HUDEP-2 (cell line): ENCODE measurements at regions not wholly inside any gene's neighbourhood (a gene's known extent, or its start where the extent isn't known, plus 50 kb on each side); places are given as distances from the start of the nearest gene placed in this dataset.

Experiments used
- DNase-seq, 76 experiments: peaks; one replicate each; lab custom pipeline; 2025; ENCODE audit not compliant: unreplicated experiment in 76 of 76; lab: John Stamatoyannopoulos, UW

DNA sequence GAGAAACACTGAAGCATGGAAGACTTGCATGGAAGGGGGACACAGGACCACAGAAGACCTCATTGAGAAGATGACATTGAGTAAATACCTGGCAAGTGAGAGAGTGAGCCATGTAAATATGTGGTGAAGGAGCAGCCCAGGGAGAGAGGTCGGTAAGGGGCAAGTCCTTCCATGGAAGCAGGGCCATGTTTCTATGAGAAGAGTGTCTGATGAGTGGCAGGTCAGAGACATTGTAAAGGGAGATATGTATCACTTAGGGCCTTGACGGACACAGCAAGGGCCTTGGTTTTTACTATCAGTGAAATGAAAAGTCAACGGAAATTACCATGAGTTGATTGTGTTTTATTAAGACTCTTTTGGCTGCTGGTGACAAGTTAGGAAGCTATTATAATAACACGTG, 336.4 kb downstream of the PLK2 start:
- DNase-seq = no peak

DNA sequence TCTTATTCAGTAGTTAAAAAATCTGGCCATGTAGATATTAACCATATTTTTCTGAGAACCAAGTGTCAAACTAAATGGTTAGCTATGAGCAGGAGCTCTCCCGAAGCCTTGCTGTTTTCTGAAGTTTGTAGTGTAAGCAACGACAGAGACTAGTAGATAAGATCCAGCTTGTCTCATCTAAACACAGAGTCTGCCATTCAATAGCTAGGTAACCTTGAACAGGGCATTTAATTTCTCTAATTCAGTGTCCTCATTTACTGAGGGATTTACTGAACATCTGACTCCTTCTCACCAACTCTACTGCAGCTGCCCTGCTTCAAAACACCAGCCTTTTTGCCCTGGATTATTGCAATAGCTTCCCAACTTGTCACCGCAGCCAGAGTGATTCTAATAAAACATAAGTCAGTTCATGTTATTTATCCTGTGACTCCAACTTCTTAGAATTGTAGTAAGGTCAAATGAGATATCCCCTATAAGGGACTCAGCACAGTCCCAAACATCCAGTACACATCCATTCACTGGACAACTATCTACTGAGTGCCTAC, 337.0 kb downstream of the PLK2 start:
- no peak for DNase-seq

DNA sequence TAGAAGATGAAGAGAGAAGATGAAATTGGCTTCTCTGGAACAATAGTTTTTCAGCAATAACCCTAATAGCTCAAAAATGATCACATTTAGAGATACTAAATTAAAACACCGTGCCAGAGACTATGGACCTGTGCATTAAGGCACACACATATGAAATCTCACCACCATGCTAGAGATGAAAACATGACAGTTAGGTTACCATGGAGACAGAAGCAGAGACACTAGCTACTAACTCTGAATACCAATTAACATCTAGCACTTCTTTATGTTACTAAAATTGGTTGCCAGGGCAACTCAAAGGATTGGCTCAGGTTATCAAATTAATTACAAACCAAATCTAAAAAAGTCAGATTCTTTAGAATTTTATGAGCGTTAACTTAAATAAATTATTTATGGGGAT, 337.7 kb downstream of the PLK2 start:
- DNase-seq = no peak

DNA sequence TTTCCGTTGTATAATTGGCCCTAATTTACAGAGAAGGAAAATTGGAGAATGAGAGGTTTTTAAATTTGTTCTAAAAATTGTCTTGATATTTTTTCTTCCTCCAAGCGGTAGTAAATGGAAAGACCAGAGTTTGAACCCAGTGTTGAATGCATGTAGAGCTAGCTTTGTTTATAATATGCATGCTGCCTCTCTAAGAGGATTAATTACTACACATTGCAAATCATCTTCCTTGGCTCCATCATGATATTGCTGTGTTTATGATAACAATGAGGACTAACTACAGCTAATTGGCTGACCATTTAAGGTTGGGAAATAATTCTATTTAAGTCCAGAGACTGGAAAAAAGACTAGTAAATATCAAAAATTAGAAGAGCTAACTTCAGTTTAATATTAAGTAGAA, 338.5 kb downstream of the PLK2 start:
- no peak for DNase-seq

DNA sequence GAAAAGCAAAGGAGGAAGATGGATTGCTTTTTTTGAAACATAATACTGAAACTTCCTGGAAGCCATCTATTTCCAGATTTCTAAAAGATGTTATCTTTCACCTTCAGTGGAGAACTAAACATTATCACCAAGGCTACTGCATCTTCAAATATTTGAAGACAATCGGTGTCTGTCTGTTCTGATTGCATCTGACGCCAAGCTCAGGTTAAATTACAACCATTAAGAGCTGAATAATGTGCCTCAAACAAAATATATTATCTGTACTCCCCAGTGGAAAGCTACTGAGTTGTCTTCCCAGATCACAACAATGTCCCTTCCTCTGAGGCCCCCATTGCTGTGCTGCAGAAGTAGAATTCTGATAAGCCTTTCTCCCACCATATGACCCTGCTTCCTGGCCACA, 342.3 kb downstream of the PLK2 start:
- DNase-seq = no peak

DNA sequence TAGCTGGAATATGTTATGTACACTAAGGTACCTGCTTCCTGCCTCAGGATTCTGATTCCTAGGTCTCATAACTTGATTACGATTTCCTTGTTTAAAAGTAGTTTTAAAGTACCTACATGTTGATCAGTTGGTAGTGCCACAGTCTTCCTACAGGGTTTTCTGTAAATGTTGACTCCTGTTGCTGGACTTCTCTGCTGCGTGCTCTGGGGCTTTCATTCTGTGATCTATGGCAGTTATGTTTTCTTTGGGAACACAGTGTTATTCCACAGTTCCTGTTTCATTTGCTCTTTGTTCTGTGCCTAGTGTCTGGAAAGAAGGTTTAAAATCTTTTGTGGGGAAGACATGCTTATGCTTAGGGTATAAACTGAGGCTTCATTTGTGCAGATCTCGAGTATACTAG, 343.5 kb downstream of the PLK2 start:
- no peak for DNase-seq

DNA sequence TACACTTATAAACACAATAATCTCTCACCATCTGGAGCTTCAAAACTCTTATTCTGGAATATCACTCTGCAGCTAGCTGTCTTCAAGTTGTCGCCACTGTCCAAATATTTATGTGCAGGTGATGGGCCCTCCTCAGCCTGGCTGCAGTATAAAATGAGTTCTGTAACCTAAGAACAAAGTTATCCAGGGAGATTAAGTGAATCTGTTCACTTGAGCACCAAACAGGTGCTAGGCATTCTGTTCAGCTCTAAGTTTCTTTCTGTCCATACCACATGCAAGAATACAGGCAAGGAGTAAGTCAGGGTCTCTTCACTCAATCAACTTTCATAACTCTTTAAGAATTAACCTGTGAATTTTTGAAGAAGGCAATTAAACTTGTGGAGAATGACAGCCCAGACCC, 344.1 kb downstream of the PLK2 start:
- DNase-seq = no peak

DNA sequence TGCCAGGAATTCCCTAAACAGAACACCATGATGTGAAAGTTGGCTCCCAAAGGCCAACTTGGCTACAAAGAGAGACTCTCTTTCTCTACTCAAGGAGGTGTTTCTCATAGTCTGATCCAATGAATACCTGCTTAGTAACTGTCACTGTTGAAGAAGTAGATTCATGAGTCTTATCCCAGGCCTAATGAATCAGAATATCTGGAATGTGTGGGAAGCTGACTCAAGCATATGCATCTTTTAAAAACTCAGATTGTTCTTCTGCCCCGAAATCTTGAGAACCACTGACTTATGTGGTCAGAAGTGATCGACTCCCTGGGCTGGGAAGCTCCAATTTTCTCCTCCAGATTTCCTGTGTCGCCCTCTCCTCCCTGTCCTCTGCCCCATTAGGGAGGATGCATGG, 345.6 kb downstream of the PLK2 start:
- no peak for DNase-seq

DNA sequence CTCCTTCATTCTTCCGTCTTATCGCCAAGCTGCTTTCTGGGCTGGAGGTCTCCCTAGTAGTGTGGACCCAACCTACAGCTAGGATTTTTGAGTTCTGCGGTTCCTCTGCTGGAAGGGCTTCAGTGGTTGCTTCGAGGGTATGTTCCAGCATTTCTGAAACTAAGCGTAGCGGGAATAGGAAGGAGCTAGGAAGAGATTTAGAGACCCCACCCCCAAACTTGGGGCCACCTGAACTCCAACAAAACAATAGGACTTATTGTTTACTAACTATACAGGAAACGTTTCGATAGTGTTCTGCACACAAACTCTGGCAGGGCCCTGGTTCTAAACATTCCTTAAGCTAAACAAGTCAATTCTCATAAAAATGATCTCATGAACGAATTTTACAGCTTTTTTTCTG, 346.7 kb downstream of the PLK2 start:
- DNase-seq = no peak

DNA sequence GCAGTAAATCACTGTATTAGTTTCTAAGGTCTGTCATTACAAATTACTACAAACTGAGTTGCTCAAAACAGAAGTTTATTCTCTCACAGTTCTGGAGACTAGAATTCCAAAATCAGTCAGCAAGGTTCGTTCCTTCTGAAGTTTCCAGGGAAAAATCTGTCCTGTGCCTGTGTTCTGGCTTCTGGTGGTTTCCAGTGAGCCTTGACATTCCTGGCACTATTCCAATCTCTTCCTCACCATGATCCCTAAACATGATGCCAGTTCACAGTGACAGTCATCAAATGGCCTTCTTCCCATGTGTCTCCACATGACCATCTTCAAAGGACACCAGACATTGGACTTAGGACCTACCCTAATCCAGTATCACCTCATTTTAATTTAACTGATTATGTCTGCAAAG, 351.4 kb downstream of the PLK2 start:
- no peak for DNase-seq

DNA sequence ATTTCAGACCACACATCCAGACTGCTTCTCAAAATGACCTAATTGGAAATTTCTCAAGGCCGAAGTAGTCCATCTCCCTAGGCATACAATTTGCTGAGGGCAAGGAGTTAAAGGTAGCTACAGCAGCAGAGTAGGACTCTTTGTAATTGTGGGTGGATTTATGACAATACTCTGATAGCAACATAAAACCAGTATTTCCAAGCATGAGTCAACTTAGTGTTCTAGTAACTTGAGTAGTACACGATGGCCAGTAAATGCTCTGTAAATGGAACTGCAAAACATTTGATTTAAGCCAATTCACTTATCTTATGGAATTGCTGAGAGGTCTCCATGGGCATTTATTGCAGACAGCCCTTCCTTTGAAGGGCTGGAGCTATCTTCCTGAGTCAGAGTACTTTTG, 352.2 kb downstream of the PLK2 start:
- no peak for DNase-seq

DNA sequence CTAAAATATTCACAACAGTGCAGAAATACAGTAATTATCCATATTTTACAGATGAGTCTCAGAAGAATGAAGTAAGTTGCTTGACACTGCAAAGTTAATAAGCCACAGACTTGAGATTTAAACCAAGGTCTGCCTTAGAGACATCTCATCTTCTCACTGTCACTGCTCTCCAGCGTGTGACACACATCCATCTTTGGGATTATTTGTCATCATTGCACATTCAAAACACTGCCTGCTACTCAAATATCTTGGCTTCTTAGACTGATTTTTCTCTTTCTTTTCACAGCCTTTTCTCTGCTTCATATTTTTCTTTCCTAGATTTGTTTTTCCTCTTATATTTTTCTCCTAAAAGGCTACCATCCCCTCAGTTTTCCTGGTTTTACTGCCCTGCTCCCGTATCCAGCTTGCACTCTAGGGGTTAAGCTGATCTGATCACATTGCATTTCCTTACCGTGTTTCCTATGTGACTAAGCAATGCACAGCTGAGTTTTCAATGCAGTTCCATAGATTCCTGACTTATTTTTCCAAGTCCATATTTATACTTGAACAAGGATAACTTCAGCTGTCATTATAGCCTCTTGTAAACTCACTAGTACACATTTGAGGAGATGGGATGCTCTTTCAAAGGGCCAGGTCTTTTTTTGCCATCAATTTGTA, 353.0 kb downstream of the PLK2 start:
- no peak for DNase-seq

DNA sequence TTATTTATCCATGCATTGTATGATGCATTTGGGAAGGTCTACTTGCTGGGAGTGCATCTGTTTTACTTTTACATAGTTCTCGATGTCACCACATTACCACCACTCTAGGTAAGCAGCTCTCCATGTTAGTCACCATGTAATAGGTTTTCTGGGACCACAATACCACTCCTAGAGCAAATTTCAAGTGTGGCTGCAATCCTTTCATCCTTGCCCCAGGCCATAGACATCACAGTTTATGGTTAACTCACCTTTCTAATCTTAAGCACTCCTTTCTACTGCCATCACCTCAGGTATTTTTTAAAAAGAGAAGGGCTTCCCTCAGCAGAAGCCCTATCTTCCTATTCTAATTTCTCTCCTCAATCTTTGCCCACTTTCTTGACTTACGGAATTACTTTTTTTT, 354.1 kb downstream of the PLK2 start:
- no peak for DNase-seq

DNA sequence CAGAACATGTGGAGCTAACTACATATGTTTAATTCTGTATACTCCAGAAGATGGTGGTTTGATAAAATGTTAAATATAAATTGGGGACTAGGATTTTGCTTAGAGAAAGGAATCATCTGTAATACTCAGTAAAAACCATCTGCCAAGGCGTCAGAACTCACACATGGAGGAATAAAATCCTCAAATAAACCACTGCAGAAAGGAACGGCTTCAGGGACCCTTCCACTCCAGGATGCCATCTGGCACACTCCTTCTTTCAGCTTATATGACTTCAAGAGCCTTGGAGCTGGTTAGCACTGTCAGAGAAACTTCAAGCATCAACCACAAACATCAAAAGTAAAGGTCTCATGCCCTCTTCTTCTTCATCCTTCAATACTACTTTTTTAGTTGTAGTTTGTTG, 360.6 kb downstream of the PLK2 start:
- no peak for DNase-seq

DNA sequence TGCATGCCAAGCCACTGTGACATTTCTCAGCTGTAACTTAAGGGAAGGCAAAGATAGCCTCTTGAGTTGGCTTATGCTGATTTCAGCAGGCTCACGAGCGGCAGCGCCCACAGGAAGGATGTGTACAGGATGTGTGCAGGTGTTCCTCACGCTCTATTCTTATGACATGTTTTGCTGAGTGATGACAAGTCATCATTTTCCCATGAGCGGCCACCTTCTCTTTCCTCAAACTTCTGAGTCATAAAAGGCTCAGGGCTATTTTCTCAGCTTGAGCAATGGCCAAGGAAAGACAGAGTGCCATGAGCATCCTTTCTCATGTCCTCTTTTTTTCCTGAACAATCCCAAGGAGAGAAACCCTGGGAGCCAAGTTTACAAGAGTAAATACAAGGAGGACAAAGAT, 365.9 kb downstream of the PLK2 start:
- DNase-seq = no peak

DNA sequence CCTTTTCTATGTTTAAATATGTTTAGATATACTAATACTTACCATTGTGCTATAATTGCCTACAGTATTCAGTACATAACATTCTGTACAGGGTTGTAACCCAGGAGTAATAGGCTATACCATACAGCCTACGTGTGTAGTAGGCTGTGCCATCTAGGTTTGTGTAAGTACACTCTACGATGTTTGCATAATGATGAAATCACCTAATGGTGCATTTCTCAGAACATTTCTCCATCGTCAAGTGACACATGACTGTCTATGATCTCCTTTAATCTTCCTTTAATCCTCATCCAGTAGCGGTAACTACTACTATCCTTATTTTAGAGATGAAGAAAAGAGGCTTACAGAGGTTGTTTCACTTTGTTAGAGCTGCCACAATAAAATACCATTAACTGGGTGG, 369.2 kb downstream of the PLK2 start:
- DNase-seq = no peak

DNA sequence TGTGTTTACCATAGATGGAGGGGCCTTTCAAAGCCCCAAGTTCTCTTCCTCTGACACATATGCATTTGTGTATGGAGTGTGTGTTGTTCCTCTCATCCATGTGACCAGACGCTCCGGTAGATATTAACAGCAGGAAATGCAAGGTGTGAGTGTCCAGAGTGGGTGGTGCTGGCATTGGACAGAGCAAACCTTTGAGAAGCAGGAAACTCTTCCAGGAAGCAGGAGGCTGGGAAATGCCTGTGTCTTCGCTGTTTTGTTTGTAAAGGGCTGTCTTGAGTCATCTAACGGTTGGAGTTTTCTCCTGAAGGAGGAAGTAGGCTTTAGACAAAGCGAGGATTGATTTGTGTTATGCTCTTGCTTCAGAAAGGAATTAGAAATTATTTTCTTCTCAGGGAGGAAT, 370.9 kb downstream of the PLK2 start:
- no peak for DNase-seq

DNA sequence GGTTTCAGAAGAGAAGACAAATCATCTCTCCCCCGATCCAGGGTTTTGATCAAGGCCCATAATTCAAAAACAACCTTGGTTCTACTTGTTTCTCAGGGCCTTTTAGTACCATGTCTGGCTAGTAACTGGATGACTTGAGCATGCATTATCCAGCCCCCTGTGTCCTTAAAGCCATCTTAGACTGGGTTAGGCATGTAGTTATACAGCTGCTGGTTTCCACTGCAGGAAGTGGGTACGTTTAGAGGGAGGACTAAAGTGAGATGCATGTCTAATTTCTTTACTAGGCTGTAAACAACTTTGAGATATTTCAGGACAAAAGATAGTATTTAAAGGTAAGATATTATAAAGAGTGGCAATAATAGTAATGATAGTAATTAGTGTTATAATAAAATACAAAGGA, 372.0 kb downstream of the PLK2 start:
- DNase-seq = no peak

DNA sequence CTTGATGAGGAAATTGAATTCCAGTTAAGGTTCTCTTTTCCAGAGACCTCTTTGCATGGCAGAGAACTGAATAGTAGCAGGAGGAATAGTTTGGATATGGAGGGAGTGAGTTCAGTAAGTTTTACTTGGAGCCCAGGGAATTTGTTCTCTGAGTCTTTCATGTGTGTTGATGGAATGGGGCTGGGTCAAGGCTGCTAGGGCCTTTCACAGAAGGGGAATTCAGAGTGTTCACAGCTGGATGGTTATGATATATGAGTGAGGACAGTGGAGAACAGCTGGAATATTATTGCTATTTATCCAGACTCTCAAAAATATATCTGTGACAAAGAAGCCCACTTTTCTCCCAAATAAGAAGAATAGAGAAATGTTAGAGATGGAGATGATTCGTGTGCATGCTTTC, 372.8 kb downstream of the PLK2 start:
- no peak for DNase-seq

DNA sequence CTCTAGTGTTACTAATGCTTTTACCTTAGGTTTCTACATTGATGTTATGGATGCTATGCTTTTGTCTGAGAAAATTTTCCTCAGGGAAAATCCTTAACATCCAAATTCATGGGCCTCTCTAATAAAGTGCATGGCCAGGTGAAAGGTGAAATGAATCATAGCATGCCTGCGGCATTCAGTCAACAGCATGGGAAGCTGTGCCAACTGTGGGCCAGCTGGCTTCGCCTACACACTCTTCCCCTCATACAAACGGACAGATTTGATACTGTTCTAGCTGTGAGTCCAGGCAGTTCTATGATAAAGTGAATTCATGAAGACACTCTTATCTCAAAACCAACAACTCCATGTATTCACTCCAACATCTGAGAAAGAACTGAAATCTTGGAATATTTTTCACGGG, 374.1 kb downstream of the PLK2 start:
- no peak for DNase-seq

DNA sequence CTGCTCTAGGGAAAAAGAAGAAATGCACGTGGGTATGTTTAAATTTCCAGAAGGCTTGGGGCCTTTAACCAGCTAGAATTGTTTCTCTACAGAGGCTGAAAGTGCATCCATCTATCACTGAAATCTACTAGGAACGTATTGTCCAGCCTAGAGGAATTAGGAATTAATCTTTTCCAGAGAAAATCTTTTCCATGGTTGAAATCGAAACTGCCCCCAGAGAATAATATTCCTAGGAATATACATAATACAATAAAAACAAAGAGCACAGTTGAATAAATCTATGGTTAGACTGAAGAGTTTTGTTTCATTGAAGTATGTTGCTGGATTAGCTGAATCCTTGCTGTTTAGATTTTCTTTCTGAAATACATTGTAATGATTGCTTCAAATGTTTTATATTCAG, 378.5 kb downstream of the PLK2 start:
- DNase-seq = no peak

DNA sequence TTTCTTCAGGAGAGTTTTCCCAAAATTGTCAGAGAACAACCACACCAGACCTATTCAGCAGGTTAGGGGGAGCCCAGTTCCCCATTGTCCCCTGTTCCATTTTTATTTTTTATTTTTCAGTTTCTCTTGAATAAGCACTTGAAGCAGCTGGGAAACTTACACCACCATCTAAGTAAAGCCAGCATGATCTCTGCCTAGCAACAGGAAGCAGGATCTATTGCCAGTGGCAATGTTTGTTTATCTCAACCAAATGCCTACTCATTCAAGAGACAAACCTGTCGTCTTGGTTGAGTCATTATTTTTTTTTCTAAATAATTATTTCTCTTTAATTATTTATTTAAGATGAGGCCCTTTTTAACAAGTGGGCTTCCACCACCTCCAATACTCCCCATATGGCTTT, 379.3 kb downstream of the PLK2 start:
- no peak for DNase-seq

DNA sequence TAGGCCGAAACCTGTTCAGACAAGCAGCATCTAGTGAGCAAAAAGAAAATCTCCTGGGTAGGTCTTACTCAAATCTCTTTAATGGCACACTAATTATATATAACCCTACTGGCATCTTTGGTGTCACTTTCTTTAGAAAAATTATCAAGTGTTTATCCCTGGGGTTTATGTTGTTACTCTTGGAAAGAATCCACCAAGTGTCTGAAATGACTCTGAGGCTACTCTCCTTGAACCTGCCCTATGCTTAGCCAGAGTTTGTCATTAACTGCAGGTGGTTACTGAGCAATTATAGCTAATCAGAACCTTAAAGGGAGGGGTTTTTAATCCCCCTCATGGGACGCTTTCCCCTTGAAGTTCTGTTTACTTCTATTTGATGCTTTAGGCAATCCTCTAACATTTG, 381.9 kb downstream of the PLK2 start:
- no peak for DNase-seq
